ENCODE measurements at regions not wholly inside any gene's neighbourhood (a gene's known extent, or its start where the extent isn't known, plus 50 kb on each side); places are given as distances from the start of the nearest gene placed in this dataset.

DNA sequence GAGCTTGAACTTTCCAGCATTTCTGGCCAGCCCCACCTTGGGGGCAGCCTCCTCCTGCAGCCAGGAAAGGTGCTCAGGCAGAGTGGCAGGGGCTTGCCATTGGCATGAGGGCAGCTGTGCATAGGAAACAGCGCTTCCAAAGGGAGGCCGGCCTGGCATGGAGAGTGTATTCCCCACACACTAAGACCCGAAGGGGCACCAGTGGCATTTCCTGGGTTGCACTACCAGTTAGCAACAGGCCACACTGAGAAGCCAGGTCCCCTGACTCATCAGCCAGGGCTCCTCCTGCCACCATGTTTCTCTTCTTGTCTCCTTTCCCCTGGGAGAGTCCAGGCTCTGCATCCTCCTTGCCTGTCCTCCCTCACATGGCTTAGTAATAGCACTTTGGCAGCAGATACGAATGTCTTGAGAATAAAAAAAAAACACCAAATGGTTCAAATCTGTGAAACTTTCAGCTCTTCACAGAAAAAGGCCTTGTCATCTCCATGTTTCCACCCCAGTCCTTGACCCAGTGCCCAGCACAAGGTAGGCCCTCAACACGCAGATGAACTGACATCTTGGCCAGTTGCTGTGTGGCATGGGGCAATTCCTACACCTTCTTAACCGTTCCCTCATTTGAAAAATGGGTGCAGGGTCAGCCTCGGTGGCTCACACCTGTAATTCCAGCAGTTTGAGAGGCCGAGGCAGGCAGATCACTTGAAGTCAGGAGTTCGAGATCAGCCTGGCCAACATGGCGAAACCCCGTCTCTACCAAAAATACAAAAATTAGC, 180.4 kb downstream of the SMAD6 start:
- no peak for TF ChIP-seq NFRKB (IDR thresholded peaks at IDR 0.05)
- TF ChIP-seq BHLHE40 (IDR thresholded peaks at IDR 0.05; ENCODE audit: borderline replicate concordance), result no peak
- TF ChIP-seq FOXM1 (IDR thresholded peaks at IDR 0.05; ENCODE audit: borderline replicate concordance), result no peak
- TF ChIP-seq FOXA1 (IDR thresholded peaks at IDR 0.05), result no peak
- TF ChIP-seq TARDBP (IDR thresholded peaks at IDR 0.05), result no peak
- no peak for TF ChIP-seq ZNF384 (IDR thresholded peaks at IDR 0.05)
- TF ChIP-seq ELF4 (IDR thresholded peaks at IDR 0.05), result no peak
- TF ChIP-seq FOXK2 (IDR thresholded peaks at IDR 0.05), result no peak
- TF ChIP-seq ARNT (IDR thresholded peaks at IDR 0.05), result no peak
